Right cardiac atrium (tissue), 5 donors: ENCODE measurements at regions not wholly inside any gene's neighbourhood (a gene's known extent, or its start where the extent isn't known, plus 50 kb on each side); places are given as distances from the start of the nearest gene placed in this dataset.

Experiments used
- ATAC-seq, 2 donors: fragments of 200-7000 bp; cut with Tn5 transposase; one replicate each; pipeline versions ENCODE4 v1.8.0 to v1.9.1; 2020; ENCODE audit warnings: moderate library complexity in 2 of 2, mild to moderate bottlenecking in 1 of 2
- DNase-seq, 3 donors: peaks; one replicate each; pipeline ENCODE4 v3.0.0-alpha.2; 2020
- H3K27ac ChIP-seq: one replicate; pipeline ENCODE4 v1.5.1; 2013; ENCODE audit warnings: mild to moderate bottlenecking, low read length, control low read depth, moderate library complexity
- H3K27me3 ChIP-seq: one replicate; pipeline ENCODE4 v1.6.1; 2013; ENCODE audit not compliant: control insufficient read depth, insufficient read depth
- H3K4me1 ChIP-seq: one replicate; pipeline ENCODE4 v1.6.1; 2013; ENCODE audit warnings: low read length; ENCODE audit not compliant: control insufficient read depth, insufficient read depth
- H3K4me3 ChIP-seq: one replicate; pipeline ENCODE4 v1.5.1; 2013; ENCODE audit warnings: low read length, control low read depth
- H3K9me3 ChIP-seq: one replicate; pipeline ENCODE4 v1.6.1; 2013; ENCODE audit warnings: low read length; ENCODE audit not compliant: control insufficient read depth
- WGBS: extraction: QIAGEN DNeasy Blood & Tissue Kit; methylation state at CpG from one replicate; pipeline ENCODE4 v1.1.7; 2013; 5-methylcytosine and 5-hydroxymethylcytosine counted together
- intact Hi-C, 4 donors: fragments of 100-400 bp; cut with DNase I; formaldehyde crosslinking; loops; one replicate each; pipeline versions ENCODE4 v1.11.0 to v1.14.0; 2022 to 2023
- donor health status: healthy with polysubstance abuse.
- donor health status: DM: no; HTN: yes; CAD: no.
- donor health status: DM: no; HTN: no; CAD: no.
- donor health status: DM: no; HTN: yes; CAD: no; lungs with severe emphysema.
- donor health status: DM: yes; HTN: yes; CAD: no.

DNA sequence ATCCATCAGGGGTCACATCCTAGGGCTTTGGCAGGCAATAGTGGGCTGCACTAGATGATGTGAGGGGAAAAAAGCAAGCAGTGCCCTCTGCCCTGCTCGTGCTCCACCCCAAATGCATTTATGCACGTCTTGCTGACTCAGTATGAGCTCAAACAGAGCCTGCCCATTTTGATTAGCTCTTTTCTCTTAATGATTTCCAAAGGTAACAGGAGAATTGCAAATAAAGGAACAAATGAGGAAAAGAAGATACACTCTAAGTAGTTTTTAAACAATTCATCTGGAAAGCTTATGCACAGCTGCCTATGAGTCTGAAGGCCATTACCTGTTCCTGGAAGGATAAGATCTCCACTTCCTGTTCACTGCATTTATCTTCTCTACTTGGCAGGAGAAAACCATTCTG is 364.2 kb downstream of the TMEM232 start:
- 63% methylated on average over 2 of the region's 2 CpGs for WGBS
- Histone ChIP-seq H3K9me3 (no peaks in the 10 kb centered on the region), H3K4me1 (no peaks in the 10 kb centered on the region), H3K4me3 (no peak overlapping the region), H3K27me3 (no peaks in the 10 kb centered on the region), H3K27ac (no peak overlapping the region)
- ATAC-seq (no peak), DNase-seq (no peak)
- intact Hi-C loops, result no loop called here

DNA sequence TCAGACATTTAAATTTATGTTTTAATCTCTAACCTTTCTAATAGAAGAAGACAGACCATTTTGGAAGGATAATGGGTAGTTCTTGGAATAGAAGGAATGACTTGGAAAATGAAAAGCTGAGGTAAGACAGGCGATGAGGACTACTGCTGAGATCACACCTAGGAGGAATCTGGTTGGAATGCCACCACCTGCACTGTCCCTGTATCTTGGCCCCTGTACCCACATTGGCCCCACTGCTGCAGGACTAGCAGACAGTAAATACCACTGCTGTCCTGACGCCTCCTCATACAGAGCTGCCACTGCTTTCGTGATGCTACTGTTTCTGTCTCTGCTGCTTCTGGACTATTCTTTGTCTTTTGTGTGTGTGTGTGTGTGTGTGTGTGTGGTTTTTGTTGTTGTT is 359.8 kb downstream of the TMEM232 start:
- WGBS, result 83% methylated on average over 3 of the region's 3 CpGs
- Histone ChIP-seq H3K4me1 (no peaks in the 10 kb centered on the region), H3K27me3 (no peaks in the 10 kb centered on the region), H3K9me3 (no peaks in the 10 kb centered on the region), H3K4me3 (no peak overlapping the region), H3K27ac (no peak overlapping the region)
- ATAC-seq (no peak), DNase-seq (no peak)
- intact Hi-C loops, result no loop called here
